Pulmonary artery endothelial cell (primary cell): ENCODE measurements at regions not wholly inside any gene's neighbourhood (a gene's known extent, or its start where the extent isn't known, plus 50 kb on each side); places are given as distances from the start of the nearest gene placed in this dataset.
A peak's percentile ranks its signal among the peaks of the same experiment; 100 is the strongest.

ENCODE experiments used
- DNase-seq: peaks from one replicate; pipeline ENCODE4 v3.0.0-alpha.2; 2011; ENCODE audit warnings: low read depth, low spot score

- no peak for DNase-seq
Measured at GRCh38 chr12:76611533-76611932, 52.0 kb upstream of the OSBPL8 start.

GRCh38 chr12:76614364-76614763, 54.8 kb upstream of the OSBPL8 start:
- DNase-seq: no peak

GRCh38 chr12:76618031-76618430, 58.5 kb upstream of the OSBPL8 start:
- DNase-seq: no peak

GRCh38 chr12:76621582-76622024, 62.0 kb upstream of the OSBPL8 start:
- peak; percentile 24 for DNase-seq

- no peak for DNase-seq
Measured at GRCh38 chr12:76622351-76622750, 62.8 kb upstream of the OSBPL8 start.

- DNase-seq: no peak
Measured at GRCh38 chr12:76622915-76623314, 63.3 kb upstream of the OSBPL8 start.

- DNase-seq: no peak
Measured at GRCh38 chr12:76623931-76624330, 64.4 kb upstream of the OSBPL8 start.

- DNase-seq: no peak
Measured at GRCh38 chr12:76627346-76628135, 68.0 kb upstream of the OSBPL8 start.

- DNase-seq: no peak
Measured at GRCh38 chr12:76628745-76629144, 69.2 kb upstream of the OSBPL8 start.

- DNase-seq: no peak
Measured at GRCh38 chr12:76631741-76632140, 72.2 kb upstream of the OSBPL8 start.

GRCh38 chr12:76633415-76633814, 73.8 kb upstream of the OSBPL8 start:
- DNase-seq: no peak

GRCh38 chr12:76634133-76634532, 74.6 kb upstream of the OSBPL8 start:
- no peak for DNase-seq

GRCh38 chr12:76636121-76636692, 76.6 kb upstream of the OSBPL8 start:
- no peak for DNase-seq

GRCh38 chr12:76637807-76638206, 78.2 kb upstream of the OSBPL8 start:
- no peak for DNase-seq

- no peak for DNase-seq
Measured at GRCh38 chr12:76639646-76640045, 80.1 kb upstream of the OSBPL8 start.

- no peak for DNase-seq
Measured at GRCh38 chr12:76641073-76641472, 81.5 kb upstream of the OSBPL8 start.

- DNase-seq: no peak
Measured at GRCh38 chr12:76641961-76642360, 82.4 kb upstream of the OSBPL8 start.

GRCh38 chr12:76643438-76643837, 83.9 kb upstream of the OSBPL8 start:
- no peak for DNase-seq

- DNase-seq: no peak
Measured at GRCh38 chr12:76644950-76645349, 85.4 kb upstream of the OSBPL8 start.

- no peak for DNase-seq
Measured at GRCh38 chr12:76645934-76646333, 86.4 kb upstream of the OSBPL8 start.

GRCh38 chr12:76646366-76646765, 86.8 kb upstream of the OSBPL8 start:
- no peak for DNase-seq

- no peak for DNase-seq
Measured at GRCh38 chr12:76649099-76649498, 89.5 kb upstream of the OSBPL8 start.

- no peak for DNase-seq
Measured at GRCh38 chr12:76652402-76652801, 92.8 kb upstream of the OSBPL8 start.
